Neuronal stem cell (in vitro differentiated cells): ENCODE measurements at regions not wholly inside any gene's neighbourhood (a gene's known extent, or its start where the extent isn't known, plus 50 kb on each side); places are given as distances from the start of the nearest gene placed in this dataset.

ENCODE experiments used
- DNase-seq: peaks from one replicate; pipeline ENCODE4 v3.0.0-alpha.2; 2013; ENCODE audit warnings: low spot score
- H2AFZ ChIP-seq: one replicate; pipeline ENCODE4 v1.6.1; 2013; ENCODE audit warnings: mild to moderate bottlenecking, low read length, inconsistent platforms
- H2AK5ac ChIP-seq: 2 replicates; pipeline ENCODE4 v1.6.1; 2013; ENCODE audit warnings: low read depth, mild to moderate bottlenecking, inconsistent platforms, low read length, moderate library complexity, mixed read lengths
- H2BK120ac ChIP-seq: 2 replicates; pipeline ENCODE4 v1.6.1; 2013; ENCODE audit warnings: low read depth, mild to moderate bottlenecking, inconsistent platforms, low read length, moderate library complexity, mixed read lengths
- H2BK12ac ChIP-seq: one replicate; pipeline ENCODE4 v1.6.1; 2013; ENCODE audit warnings: low read length, inconsistent platforms
- H2BK15ac ChIP-seq: 2 replicates; pipeline ENCODE4 v1.6.1; 2013; ENCODE audit warnings: mild to moderate bottlenecking, low read length, inconsistent platforms, mixed read lengths
- H2BK5ac ChIP-seq: one replicate; pipeline ENCODE4 v1.6.1; 2013; ENCODE audit warnings: inconsistent platforms, mild to moderate bottlenecking, low read length, moderate library complexity
- H3K14ac ChIP-seq: one replicate; pipeline ENCODE4 v1.6.1; 2013; ENCODE audit warnings: low read length, inconsistent platforms
- H3K18ac ChIP-seq: 2 replicates; pipeline ENCODE4 v1.6.1; 2013; ENCODE audit warnings: low read length, inconsistent platforms
- H3K23ac ChIP-seq: 2 replicates; pipeline ENCODE4 v1.6.1; 2013; ENCODE audit warnings: low read depth, mild to moderate bottlenecking, mixed read lengths, low read length, inconsistent platforms; ENCODE audit not compliant: poor library complexity
- H3K27ac ChIP-seq: replicated peaks from 3 replicates; pipeline ENCODE4 v1.5.1; 2013; ENCODE audit warnings: low read length, inconsistent platforms
- H3K27me3 ChIP-seq, 3 experiments: 2 replicates each; pipeline ENCODE4 v1.6.1; 2013; ENCODE audit warnings: low read length in 3 of 3, mild to moderate bottlenecking in 2 of 3, inconsistent platforms in 1 of 3, low read depth in 1 of 3, mixed read lengths in 1 of 3, moderate library complexity in 1 of 3; ENCODE audit not compliant: control insufficient read depth in 3 of 3, insufficient read depth in 3 of 3
- H3K36me3 ChIP-seq, 2 donors: replicated peaks in 1 of 2; 2 replicates each; pipeline ENCODE4 v1.6.1; 2013; ENCODE audit warnings: low read length in 2 of 2; ENCODE audit not compliant: control insufficient read depth in 2 of 2, insufficient read depth in 2 of 2
- H3K4ac ChIP-seq: 2 replicates; pipeline ENCODE4 v1.6.1; 2013; ENCODE audit warnings: inconsistent platforms, mild to moderate bottlenecking, low read length, moderate library complexity
- H3K4me1 ChIP-seq, 2 donors: 1 replicate in 1 of 2; 2 replicates in 1 of 2; pipeline ENCODE4 v1.6.1; 2013; ENCODE audit warnings: low read length in 2 of 2, low read depth in 1 of 2; ENCODE audit not compliant: control insufficient read depth in 2 of 2, insufficient read depth in 1 of 2
- H3K4me2 ChIP-seq: one replicate; pipeline ENCODE4 v1.6.1; 2013; ENCODE audit warnings: mild to moderate bottlenecking, low read length, inconsistent platforms; ENCODE audit not compliant: insufficient read depth, poor library complexity, severe bottlenecking
- H3K4me3 ChIP-seq, 2 donors: 2 replicates each; pipeline ENCODE4 v1.5.1; 2013; ENCODE audit warnings: low read length in 2 of 2, mild to moderate bottlenecking in 2 of 2, inconsistent platforms in 1 of 2, moderate library complexity in 1 of 2
- H3K79me1 ChIP-seq: one replicate; pipeline ENCODE4 v1.6.1; 2013; ENCODE audit warnings: low read depth, mild to moderate bottlenecking, inconsistent platforms, low read length, moderate library complexity
- H3K9ac ChIP-seq: one replicate; pipeline ENCODE4 v1.6.1; 2013; ENCODE audit warnings: mild to moderate bottlenecking, low read depth, low read length, inconsistent platforms; ENCODE audit not compliant: poor library complexity
- H3K9me3 ChIP-seq, 2 donors: replicated peaks in 1 of 2; 2 replicates each; pipeline versions ENCODE3 to v1.6.1; 2013; ENCODE audit warnings: low read length in 2 of 2, mild to moderate bottlenecking in 2 of 2, inconsistent platforms in 1 of 2, low read depth in 1 of 2, mixed read lengths in 1 of 2, moderate library complexity in 1 of 2; ENCODE audit not compliant: control insufficient read depth in 2 of 2, insufficient read depth in 1 of 2
- H4K8ac ChIP-seq: one replicate; pipeline ENCODE4 v1.6.1; 2013; ENCODE audit warnings: low read depth, mild to moderate bottlenecking, inconsistent platforms, low read length, moderate library complexity
- H4K91ac ChIP-seq: one replicate; pipeline ENCODE4 v1.6.1; 2013; ENCODE audit warnings: low read length, low read depth, mild to moderate bottlenecking, inconsistent platforms; ENCODE audit not compliant: poor library complexity
- WGBS, 2 donors: extraction: QIAGEN DNeasy Blood & Tissue Kit; methylation state at CpG; one replicate each; pipeline ENCODE4 v1.1.7; 2013; ENCODE audit warnings: missing lambda C conversion rate in 2 of 2, mixed read lengths in 1 of 2; ENCODE audit not compliant: insufficient read length in 2 of 2, insufficient replicate concordance in 1 of 2; ENCODE audit errors: extremely low coverage in 2 of 2; 5-methylcytosine and 5-hydroxymethylcytosine counted together

DNA sequence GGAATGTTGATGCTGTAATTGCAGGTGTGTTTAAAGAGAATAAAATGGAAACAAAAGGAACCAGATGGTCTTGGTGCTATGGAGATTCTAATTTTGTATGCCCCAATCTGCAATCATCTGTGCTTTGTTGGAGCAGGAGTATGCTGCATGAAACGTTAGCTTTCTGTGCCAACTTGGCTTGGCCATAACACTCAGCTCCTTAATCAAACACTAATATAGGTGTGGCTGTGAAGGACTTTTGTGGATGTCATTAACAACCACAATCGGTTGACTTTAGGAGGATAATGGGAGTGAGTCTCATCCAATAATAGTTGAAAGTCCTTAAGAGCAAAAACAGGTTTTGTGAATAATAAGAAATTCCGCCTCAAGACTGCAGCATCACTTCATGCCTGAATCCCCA lies 399.2 kb downstream of the NLGN4X start:
- H3K27me3 ChIP-seq, result no peaks in the 10 kb centered on the region
- DNase-seq, result no peak
- WGBS, 2 donors, result no CpG with 5 or more reads among the region's 3 CpGs
- no peak overlapping the region for H3K14ac ChIP-seq
- H2AFZ ChIP-seq, result no peak overlapping the region
- no peak overlapping the region for H2BK5ac ChIP-seq
- H2AK5ac ChIP-seq, result no peak overlapping the region
- no peak overlapping the region for H3K4ac ChIP-seq
- H3K4me1 ChIP-seq, result no peaks in the 10 kb centered on the region
- no peak overlapping the region for H2BK120ac ChIP-seq
- no peak overlapping the region for H3K4me3 ChIP-seq
- no peak overlapping the region for H4K8ac ChIP-seq
- H3K79me1 ChIP-seq, result no peaks in the 10 kb centered on the region
- no peaks in the 10 kb centered on the region for H3K9me3 ChIP-seq
- no peak overlapping the region for H4K91ac ChIP-seq
- H3K27ac ChIP-seq, result no peak overlapping the region
- H3K36me3 ChIP-seq, result no peaks in the 10 kb centered on the region
- no peak overlapping the region for H3K18ac ChIP-seq
- no peak overlapping the region for H2BK15ac ChIP-seq
- H3K4me2 ChIP-seq, result no peak overlapping the region
- no peak overlapping the region for H3K9ac ChIP-seq
- H2BK12ac ChIP-seq, result no peak overlapping the region
- no peak overlapping the region for H3K23ac ChIP-seq

DNA sequence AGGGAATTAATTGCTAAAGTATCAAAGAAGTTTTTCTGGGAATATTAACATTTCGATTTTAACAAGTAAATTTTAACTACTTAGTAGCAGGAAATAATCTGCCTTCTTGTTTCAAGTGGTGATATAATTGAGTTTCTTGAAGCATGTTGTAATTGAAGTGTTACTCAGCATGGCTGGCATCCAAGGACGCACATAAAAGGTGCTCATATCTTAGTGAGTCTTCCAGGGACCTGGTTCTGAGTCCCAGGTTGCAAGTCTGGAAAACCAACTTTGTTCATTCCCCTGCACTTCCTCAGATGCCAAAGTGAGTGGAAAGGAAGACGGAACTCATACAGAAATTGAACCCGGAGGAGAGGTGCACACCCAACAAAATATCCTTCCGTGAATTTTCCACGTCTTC lies 399.6 kb downstream of the NLGN4X start:
- no peak overlapping the region for H2BK5ac ChIP-seq
- H3K4me1 ChIP-seq, result no peaks in the 10 kb centered on the region
- no peak overlapping the region for H3K27ac ChIP-seq
- no peak overlapping the region for H3K18ac ChIP-seq
- no peaks in the 10 kb centered on the region for H3K36me3 ChIP-seq
- H3K27me3 ChIP-seq, result no peaks in the 10 kb centered on the region
- no peak overlapping the region for H3K23ac ChIP-seq
- no CpG with 5 or more reads among the region's 6 CpGs for WGBS, 2 donors
- no peak overlapping the region for H2BK120ac ChIP-seq
- H3K4me2 ChIP-seq, result no peak overlapping the region
- no peak overlapping the region for H2AK5ac ChIP-seq
- H3K79me1 ChIP-seq, result no peaks in the 10 kb centered on the region
- H3K4me3 ChIP-seq, result no peak overlapping the region
- H3K14ac ChIP-seq, result no peak overlapping the region
- H2BK12ac ChIP-seq, result no peak overlapping the region
- H2BK15ac ChIP-seq, result no peak overlapping the region
- no peak overlapping the region for H3K4ac ChIP-seq
- no peak overlapping the region for H3K9ac ChIP-seq
- DNase-seq, result no peak
- H3K9me3 ChIP-seq, result no peaks in the 10 kb centered on the region
- no peak overlapping the region for H4K8ac ChIP-seq
- H4K91ac ChIP-seq, result no peak overlapping the region
- no peak overlapping the region for H2AFZ ChIP-seq

DNA sequence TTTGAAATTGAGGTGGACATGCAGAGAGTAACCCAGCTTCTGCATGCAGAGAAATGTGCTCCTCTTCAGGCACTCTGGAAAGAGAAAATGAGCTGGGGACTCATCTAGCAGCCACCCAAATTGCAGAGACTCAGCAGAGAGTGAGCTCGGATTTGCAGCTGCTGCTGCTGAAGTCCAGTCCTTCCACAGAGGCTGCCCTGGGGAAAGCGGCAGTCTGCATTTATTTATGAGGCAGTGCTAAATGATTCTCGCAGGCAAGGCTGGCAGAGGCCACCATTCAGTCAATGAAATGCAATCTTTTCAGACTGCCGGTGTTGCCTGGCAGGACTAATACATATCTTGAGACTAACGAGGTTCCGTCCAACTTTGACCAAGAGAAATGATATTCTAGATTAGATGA lies 404.8 kb downstream of the NLGN4X start:
- no peaks in the 10 kb centered on the region for H3K36me3 ChIP-seq
- H2BK120ac ChIP-seq, result no peak overlapping the region
- H2BK15ac ChIP-seq, result no peak overlapping the region
- no peaks in the 10 kb centered on the region for H3K4me1 ChIP-seq
- no peak for DNase-seq
- no peak overlapping the region for H3K23ac ChIP-seq
- H3K4ac ChIP-seq, result no peak overlapping the region
- no peak overlapping the region for H2BK12ac ChIP-seq
- H3K27ac ChIP-seq, result no peak overlapping the region
- no peak overlapping the region for H3K9ac ChIP-seq
- WGBS, 2 donors, result no CpG with 5 or more reads among the region's 6 CpGs
- H3K9me3 ChIP-seq, result no peaks in the 10 kb centered on the region
- no peak overlapping the region for H3K14ac ChIP-seq
- no peak overlapping the region for H3K18ac ChIP-seq
- H3K4me2 ChIP-seq, result no peak overlapping the region
- peak overlapping the region; percentile 68 for H2AFZ ChIP-seq
- H4K8ac ChIP-seq, result no peak overlapping the region
- no peak overlapping the region for H3K4me3 ChIP-seq
- no peaks in the 10 kb centered on the region for H3K79me1 ChIP-seq
- no peak overlapping the region for H2BK5ac ChIP-seq
- no peak overlapping the region for H4K91ac ChIP-seq
- H3K27me3 ChIP-seq, result no peaks in the 10 kb centered on the region
- H2AK5ac ChIP-seq, result no peak overlapping the region

DNA sequence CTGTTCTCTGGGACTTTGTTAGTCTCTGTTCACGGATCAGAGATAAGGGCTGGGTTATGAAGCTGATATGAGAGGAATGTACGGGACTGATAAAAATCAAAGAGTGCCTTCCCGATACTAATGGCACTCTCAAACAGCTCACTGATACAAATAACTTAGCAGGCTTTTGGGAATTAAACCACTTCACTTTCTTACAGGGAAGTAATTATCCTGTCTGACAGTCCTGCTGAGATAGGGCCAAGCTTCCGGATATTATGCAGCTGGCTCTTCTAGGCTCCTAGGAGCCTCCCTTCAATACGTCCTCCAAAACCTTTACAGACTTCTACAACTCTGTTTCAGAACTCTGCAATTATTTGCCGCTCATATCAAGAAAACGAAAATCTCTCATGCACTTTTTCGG lies 418.0 kb downstream of the NLGN4X start:
- Histone ChIP-seq H2BK12ac (no peak overlapping the region), H3K27ac (no peak overlapping the region), H3K18ac (no peak overlapping the region), H2BK5ac (no peak overlapping the region), H3K4me2 (no peak overlapping the region), H3K14ac (no peak overlapping the region), H4K91ac (no peak overlapping the region), H3K4me1 (no peaks in the 10 kb centered on the region), H2AFZ (no peak overlapping the region), H3K9ac (no peak overlapping the region), H2BK15ac (no peak overlapping the region), H3K27me3 (no peaks in the 10 kb centered on the region), H3K23ac (no peak overlapping the region), H3K36me3 (no peaks in the 10 kb centered on the region), H3K79me1 (no peaks in the 10 kb centered on the region), H3K9me3 (no peaks in the 10 kb centered on the region), H3K4ac (no peak overlapping the region), H4K8ac (no peak overlapping the region), H2BK120ac (no peak overlapping the region), H2AK5ac (no peak overlapping the region), H3K4me3 (no peak overlapping the region)
- DNase-seq, result no peak
- no CpG with 5 or more reads among the region's 8 CpGs for WGBS, 2 donors
